Caco-2 (cell line): ENCODE measurements at regions not wholly inside any gene's neighbourhood (a gene's known extent, or its start where the extent isn't known, plus 50 kb on each side); places are given as distances from the start of the nearest gene placed in this dataset.

ENCODE experiments used
- BruUV-seq: library from RNA; stranded (reverse); fragments of 400-500 nt; replicated peaks from 2 replicates; lab custom pipeline; 2021; lab: Mats Ljungman, UMichigan
- CTCF ChIA-PET: fragments of 300-600 bp; sonication (Branson Sonifier 250); formaldehyde crosslinking; loops from one replicate; lab custom pipeline; 2022; ENCODE audit warnings: antibody characterized with exemption; lab: Charles Lee
- POLR2A ChIA-PET: fragments of 300-600 bp; sonication (Branson Sonifier 250); formaldehyde crosslinking; loops from one replicate; lab custom pipeline; 2022; ENCODE audit warnings: antibody characterized with exemption; lab: Charles Lee
- DNase-seq, 2 experiments: peaks; one replicate each; pipeline versions ENCODE4 v3.0.0 to v3.0.0-alpha.2; 2020 to 2022
- H3K27me3 ChIP-seq: replicated peaks from 2 replicates; pipeline ENCODE4 v1.6.0; 2011; ENCODE audit warnings: low read length; ENCODE audit not compliant: control insufficient read depth, insufficient read depth
- H3K36me3 ChIP-seq: 2 replicates; pipeline ENCODE4 v1.5.1; 2011; ENCODE audit warnings: low read length; ENCODE audit not compliant: control insufficient read depth, insufficient read depth
- H3K4me1 ChIP-seq: fragments of 250-450 bp; sonication (Bioruptor Pico); 2 replicates; pipeline ENCODE4 v1.5.1; 2020; ENCODE audit warnings: mild to moderate bottlenecking
- H3K4me3 ChIP-seq: 2 replicates; pipeline ENCODE4 v1.5.1; 2011; ENCODE audit warnings: low read depth, mild to moderate bottlenecking, control low read depth, low read length
- H3K9me3 ChIP-seq: fragments of 250-450 bp; sonication (Bioruptor Pico); 2 replicates; pipeline ENCODE4 v1.5.1; 2020; ENCODE audit warnings: mild to moderate bottlenecking, moderate library complexity
- H3K27ac Mint-ChIP-seq: one replicate; pipeline ENCODE4 v1.8.0; 2022; ENCODE audit warnings: mixed read lengths; ENCODE audit not compliant: unreplicated experiment
- H3K27me3 Mint-ChIP-seq: one replicate; pipeline ENCODE4 v1.8.0; 2022; ENCODE audit warnings: mixed read lengths; ENCODE audit not compliant: insufficient read depth, unreplicated experiment
- H3K36me3 Mint-ChIP-seq: one replicate; pipeline ENCODE4 v1.8.0; 2022; ENCODE audit warnings: mild to moderate bottlenecking, mixed read lengths; ENCODE audit not compliant: insufficient read depth, unreplicated experiment
- H3K4me1 Mint-ChIP-seq: one replicate; pipeline ENCODE4 v1.8.0; 2022; ENCODE audit warnings: low read depth, mixed read lengths; ENCODE audit not compliant: unreplicated experiment
- H3K4me3 Mint-ChIP-seq: one replicate; pipeline ENCODE4 v1.8.0; 2022; ENCODE audit warnings: mild to moderate bottlenecking, moderate library complexity, mixed read lengths; ENCODE audit not compliant: unreplicated experiment
- H3K9me3 Mint-ChIP-seq: one replicate; pipeline ENCODE4 v1.8.0; 2022; ENCODE audit warnings: mixed read lengths; ENCODE audit not compliant: unreplicated experiment
- intact Hi-C: fragments of 100-400 bp; cut with micrococcal nuclease; formaldehyde crosslinking; loops from one replicate; pipeline ENCODE4 v1.10.0; 2022; ENCODE audit not compliant: unreplicated experiment
- TF ChIP-seq, protein P1 (sequence below), 2 experiments: fragments of 200-600 bp in 1 of 2; IDR thresholded peaks; 1 replicate in 1 of 2; 2 replicates in 1 of 2; pipeline versions ENCODE4 v1.5.1 to v1.8.0; 2011 to 2022; ENCODE audit warnings: antibody characterized with exemption in 1 of 2, control low read depth in 1 of 2, inconsistent platforms in 1 of 2, low read depth in 1 of 2, low read length in 1 of 2, mild to moderate bottlenecking in 1 of 2, moderate library complexity in 1 of 2; ENCODE audit not compliant: insufficient read depth in 1 of 2, severe bottlenecking in 1 of 2, unreplicated experiment in 1 of 2

DNA sequence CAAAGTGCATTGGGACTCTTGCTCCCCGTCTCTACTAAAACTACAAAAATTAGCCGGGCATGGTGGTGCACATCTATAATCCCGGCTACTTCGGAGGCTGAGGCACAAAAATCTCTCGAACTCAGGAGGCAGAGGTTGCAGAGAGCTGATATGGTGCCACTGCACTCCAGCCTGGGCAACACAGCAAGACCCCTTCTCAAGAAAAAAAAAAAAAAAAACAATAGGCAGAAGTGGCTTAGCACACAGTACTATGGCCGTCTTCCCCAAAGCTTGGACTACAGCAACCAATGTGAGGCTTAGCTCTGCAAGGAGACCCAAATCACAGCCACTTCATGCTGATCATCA is 162.8 kb upstream of the PRDX4 start:
- H3K27ac Mint-ChIP-seq = no peak overlapping the region
- TF ChIP-seq, protein P1, sequence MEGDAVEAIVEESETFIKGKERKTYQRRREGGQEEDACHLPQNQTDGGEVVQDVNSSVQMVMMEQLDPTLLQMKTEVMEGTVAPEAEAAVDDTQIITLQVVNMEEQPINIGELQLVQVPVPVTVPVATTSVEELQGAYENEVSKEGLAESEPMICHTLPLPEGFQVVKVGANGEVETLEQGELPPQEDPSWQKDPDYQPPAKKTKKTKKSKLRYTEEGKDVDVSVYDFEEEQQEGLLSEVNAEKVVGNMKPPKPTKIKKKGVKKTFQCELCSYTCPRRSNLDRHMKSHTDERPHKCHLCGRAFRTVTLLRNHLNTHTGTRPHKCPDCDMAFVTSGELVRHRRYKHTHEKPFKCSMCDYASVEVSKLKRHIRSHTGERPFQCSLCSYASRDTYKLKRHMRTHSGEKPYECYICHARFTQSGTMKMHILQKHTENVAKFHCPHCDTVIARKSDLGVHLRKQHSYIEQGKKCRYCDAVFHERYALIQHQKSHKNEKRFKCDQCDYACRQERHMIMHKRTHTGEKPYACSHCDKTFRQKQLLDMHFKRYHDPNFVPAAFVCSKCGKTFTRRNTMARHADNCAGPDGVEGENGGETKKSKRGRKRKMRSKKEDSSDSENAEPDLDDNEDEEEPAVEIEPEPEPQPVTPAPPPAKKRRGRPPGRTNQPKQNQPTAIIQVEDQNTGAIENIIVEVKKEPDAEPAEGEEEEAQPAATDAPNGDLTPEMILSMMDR (IDR thresholded peaks at IDR 0.05; ENCODE audit: insufficient read depth in 1 of 2, low read depth in 1 of 2, low read length in 1 of 2, severe bottlenecking in 1 of 2, unreplicated experiment in 1 of 2) = no peak
- CTCF ChIA-PET = no interaction called here
- intact Hi-C loops = no loop called here
- no peak for DNase-seq
- Histone ChIP-seq H3K27me3 (no peaks in the 10 kb centered on the region), H3K36me3 (no peaks in the 10 kb centered on the region), H3K4me3 (no peak overlapping the region), H3K4me1 (no peaks in the 10 kb centered on the region; the same call in 1 of the 2 replicates), H3K9me3 (no peaks in the 10 kb centered on the region)
- POLR2A ChIA-PET = no interaction called here
- no TSS peak for BruUV-seq
- H3K27me3 Mint-ChIP-seq = no peaks in the 10 kb centered on the region
- no peaks in the 10 kb centered on the region for H3K9me3 Mint-ChIP-seq
- no peaks in the 10 kb centered on the region for H3K36me3 Mint-ChIP-seq
- no peaks in the 10 kb centered on the region for H3K4me1 Mint-ChIP-seq
- H3K4me3 Mint-ChIP-seq = no peak overlapping the region

DNA sequence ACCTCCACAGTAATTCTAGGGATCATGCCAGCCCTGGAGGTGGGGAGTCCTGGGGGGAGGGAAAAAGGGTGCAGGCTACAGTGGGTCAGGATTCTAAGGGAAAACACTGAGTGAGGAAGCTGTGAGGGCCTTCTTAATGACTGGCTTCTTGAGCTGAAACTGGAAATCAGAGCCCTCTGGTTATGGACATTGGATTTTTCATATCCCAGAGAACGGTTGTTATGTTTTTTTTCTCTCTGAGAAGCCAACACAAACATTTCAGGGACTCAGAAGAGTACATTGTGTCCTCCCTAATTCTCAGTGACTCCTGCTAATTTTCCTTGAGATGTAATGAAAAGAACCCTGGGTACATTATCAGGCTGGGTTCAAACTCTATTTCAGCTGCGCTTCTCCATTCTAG is 162.4 kb upstream of the PRDX4 start:
- POLR2A ChIA-PET = no interaction called here
- Mint-ChIP-seq H3K4me1 (no peaks in the 10 kb centered on the region), H3K9me3 (no peaks in the 10 kb centered on the region), H3K27me3 (no peaks in the 10 kb centered on the region), H3K36me3 (no peaks in the 10 kb centered on the region), H3K4me3 (no peak overlapping the region), H3K27ac (no peak overlapping the region)
- TF ChIP-seq, protein P1 (IDR thresholded peaks at IDR 0.05; ENCODE audit: insufficient read depth in 1 of 2, low read depth in 1 of 2, low read length in 1 of 2, severe bottlenecking in 1 of 2, unreplicated experiment in 1 of 2) = no peak
- Histone ChIP-seq H3K4me3 (no peak overlapping the region), H3K4me1 (no peaks in the 10 kb centered on the region; the same call in 1 of the 2 replicates), H3K36me3 (no peaks in the 10 kb centered on the region), H3K9me3 (no peaks in the 10 kb centered on the region), H3K27me3 (no peaks in the 10 kb centered on the region)
- CTCF ChIA-PET = no interaction called here
- intact Hi-C loops = no loop called here
- no TSS peak for BruUV-seq
- DNase-seq = no peak

DNA sequence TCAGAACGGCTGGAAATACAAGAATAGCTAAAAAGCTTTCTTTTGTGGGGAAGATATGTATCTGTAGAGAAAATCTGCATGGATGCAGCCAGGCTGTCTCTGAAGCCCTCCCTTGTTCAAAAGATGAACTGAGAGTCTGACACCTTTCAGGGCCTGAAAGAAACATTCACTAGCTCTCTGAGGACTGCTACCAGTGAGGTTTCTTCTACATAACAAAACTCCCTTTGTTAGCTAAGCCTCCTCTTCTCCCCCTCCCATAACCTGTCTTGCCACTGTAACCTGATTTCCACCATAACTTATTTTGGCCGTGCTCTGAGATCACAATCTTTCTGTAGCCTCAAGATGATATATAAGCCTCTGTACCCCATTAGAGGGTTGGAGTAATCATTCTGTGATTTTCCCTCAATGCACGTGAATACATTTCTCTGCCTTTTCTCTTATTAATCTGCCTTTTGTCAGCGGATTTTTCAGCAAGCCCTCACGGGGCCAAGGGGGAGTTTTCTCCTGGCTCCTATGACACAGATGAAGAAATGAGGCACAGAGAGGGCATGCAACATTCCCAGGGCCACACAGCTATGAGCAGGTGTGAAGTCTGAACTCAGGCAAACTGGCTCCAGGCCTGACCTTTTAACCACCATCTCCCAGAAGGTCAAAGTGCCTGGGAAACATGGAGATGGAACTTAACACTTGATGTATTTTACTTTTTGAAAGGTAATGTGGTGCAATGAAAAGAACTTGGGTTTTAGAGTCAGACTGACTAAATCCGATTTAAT is 161.6 kb upstream of the PRDX4 start:
- POLR2A ChIA-PET = no interaction called here
- H3K9me3 ChIP-seq = no peaks in the 10 kb centered on the region
- CTCF ChIA-PET = no interaction called here
- H3K36me3 ChIP-seq = no peaks in the 10 kb centered on the region
- H3K27me3 Mint-ChIP-seq = no peaks in the 10 kb centered on the region
- H3K4me3 Mint-ChIP-seq = no peak overlapping the region
- H3K27me3 ChIP-seq = no peaks in the 10 kb centered on the region
- intact Hi-C loops = no loop called here
- H3K9me3 Mint-ChIP-seq = no peaks in the 10 kb centered on the region
- no peaks in the 10 kb centered on the region for H3K36me3 Mint-ChIP-seq
- no peak overlapping the region for H3K27ac Mint-ChIP-seq
- no TSS peak for BruUV-seq
- DNase-seq = no peak
- TF ChIP-seq, protein P1 (IDR thresholded peaks at IDR 0.05; ENCODE audit: insufficient read depth in 1 of 2, low read depth in 1 of 2, low read length in 1 of 2, severe bottlenecking in 1 of 2, unreplicated experiment in 1 of 2) = no peak
- H3K4me1 ChIP-seq = no peaks in the 10 kb centered on the region; the same call in 1 of the 2 replicates
- H3K4me3 ChIP-seq = no peak overlapping the region
- H3K4me1 Mint-ChIP-seq = no peaks in the 10 kb centered on the region
